Superior temporal gyrus (tissue), 1 donor: ENCODE measurements at regions not wholly inside any gene's neighbourhood (a gene's known extent, or its start where the extent isn't known, plus 50 kb on each side); places are given as distances from the start of the nearest gene placed in this dataset.
"Not testable (repeated sequence)": the region's sequence is repeated elsewhere in the genome, so short reads cannot be mapped to it uniquely, and the experiment has no call there.

ENCODE experiments used
- DNase-seq: peaks from one replicate; pipeline ENCODE4 v3.0.0-alpha.2; 2016; ENCODE audit errors: extremely low spot score

DNA sequence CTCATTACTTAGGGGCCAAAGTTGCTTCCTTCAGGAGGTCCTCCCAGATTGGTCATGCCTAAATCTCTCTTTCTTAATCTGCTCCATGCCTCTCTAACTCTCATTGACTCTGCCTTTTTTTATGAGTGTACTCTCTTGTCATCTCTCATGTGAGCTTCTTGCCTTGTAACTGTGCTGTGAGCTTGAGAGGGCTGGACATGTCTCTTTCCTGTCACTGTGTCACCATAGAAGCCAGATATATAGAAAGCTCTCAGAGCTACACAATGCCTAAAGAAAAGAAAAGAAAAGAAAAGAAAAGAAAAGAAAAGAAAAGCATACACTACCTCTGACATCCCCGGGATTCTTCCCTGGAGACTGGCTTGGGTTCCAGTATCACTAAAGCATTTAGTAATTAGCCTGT lies 161.5 kb upstream of the SKOR2 start:
- no peak for DNase-seq

- no peak for DNase-seq
Measured at GRCh38 chr18:47411159-47411558, 159.7 kb upstream of the SKOR2 start.

DNA sequence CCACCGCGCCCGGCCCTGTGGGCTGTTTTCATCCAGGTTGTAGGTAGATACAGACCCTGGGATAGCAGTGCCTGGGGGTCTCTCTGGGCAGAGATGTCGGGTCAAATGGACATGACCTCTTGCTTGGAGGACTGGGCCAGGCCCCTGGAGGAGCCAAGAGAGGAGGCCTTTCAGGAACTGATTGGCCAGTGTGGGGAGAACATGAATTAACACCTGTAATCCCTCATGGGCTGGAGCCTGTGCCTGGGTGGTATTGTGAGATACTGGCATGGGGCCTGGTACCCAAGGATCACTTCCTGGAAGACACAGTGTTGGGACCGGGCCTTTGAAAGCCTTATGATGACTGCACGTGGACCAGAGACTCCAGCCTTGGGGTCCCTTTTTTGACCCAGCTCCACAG lies 158.7 kb upstream of the SKOR2 start:
- no peak for DNase-seq

DNA sequence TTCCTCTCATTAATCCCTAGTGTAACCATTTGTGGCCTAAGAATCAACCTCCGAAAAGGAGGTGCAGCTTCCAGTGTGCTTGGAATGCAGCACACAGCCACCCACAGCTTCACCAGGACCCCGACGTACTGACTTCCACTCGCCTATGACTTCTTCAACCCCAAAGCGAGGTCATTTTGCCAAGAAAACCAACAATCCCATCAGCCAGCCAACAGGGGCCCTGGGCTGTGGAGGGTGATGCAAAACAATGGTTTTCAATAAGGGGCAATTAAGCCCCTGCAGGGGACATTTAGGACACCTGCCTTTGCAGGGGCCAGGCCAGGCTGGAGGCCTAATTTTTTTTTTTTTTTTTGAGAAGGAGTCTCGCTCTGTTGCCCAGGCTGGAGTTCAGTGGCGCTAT lies 158.1 kb upstream of the SKOR2 start:
- no peak for DNase-seq

- DNase-seq, result no peak
Measured at GRCh38 chr18:47407736-47408135, 156.3 kb upstream of the SKOR2 start.

GRCh38 chr18:47404845-47405244 lies 153.4 kb upstream of the SKOR2 start:
- DNase-seq, result no peak

- DNase-seq, result no peak
Measured at GRCh38 chr18:47403949-47404348, 152.5 kb upstream of the SKOR2 start.

- DNase-seq, result no peak
Measured at GRCh38 chr18:47403317-47403716, 151.9 kb upstream of the SKOR2 start.

GRCh38 chr18:47399475-47399874 lies 148.0 kb upstream of the SKOR2 start:
- DNase-seq, result no peak

DNA sequence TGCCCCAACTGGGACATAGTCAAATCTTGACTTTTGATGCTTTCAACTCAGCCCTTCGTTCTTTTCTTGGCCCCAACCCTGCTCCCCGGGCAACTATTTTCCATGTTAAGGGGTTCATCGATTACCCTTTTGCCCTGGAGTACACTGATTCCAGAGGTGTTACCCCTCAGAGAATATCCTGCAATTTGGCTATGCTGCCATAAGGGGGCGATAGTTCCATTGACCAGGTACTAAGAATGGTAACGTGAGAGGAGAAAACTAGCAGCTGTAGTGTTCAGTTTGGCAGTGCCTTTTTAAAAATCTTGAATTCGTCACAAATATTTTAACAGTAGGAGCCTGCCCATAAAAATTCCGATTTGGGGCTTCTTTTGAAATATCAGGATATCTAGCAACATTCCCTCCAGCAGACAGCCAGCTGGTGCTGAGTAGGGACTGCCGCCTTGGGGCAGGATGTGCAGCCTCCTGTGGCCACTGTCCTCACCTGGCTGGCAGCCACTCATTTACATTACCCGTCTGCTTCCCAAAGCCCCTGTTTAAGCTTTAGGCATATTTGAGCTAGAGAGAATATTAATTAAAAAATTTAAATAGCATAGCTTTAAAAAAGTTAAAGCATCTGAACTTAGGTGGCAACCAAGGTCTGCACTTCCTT lies 146.3 kb upstream of the SKOR2 start:
- no peak for DNase-seq

DNA sequence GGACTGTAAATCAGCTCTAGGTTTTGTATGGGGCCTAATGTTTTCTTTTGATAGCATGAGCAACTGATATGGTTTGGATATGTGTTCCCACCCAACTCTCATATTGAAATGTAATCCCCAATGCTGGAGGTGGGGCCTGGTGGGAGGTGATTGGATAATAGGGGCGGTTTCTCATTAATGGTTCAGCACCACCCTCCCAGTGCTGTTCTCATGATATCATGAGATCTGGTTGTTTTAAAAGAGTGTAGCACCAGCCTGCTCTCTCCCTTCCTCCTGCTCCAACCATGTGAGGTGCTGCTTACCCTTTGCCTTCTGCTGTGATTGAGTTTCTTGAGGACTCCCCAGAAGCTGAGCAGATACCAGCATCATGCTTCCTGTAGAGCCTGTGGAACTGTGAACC lies 140.2 kb upstream of the SKOR2 start:
- no peak for DNase-seq

GRCh38 chr18:47390410-47391024 lies 139.1 kb upstream of the SKOR2 start:
- DNase-seq, result no peak

DNA sequence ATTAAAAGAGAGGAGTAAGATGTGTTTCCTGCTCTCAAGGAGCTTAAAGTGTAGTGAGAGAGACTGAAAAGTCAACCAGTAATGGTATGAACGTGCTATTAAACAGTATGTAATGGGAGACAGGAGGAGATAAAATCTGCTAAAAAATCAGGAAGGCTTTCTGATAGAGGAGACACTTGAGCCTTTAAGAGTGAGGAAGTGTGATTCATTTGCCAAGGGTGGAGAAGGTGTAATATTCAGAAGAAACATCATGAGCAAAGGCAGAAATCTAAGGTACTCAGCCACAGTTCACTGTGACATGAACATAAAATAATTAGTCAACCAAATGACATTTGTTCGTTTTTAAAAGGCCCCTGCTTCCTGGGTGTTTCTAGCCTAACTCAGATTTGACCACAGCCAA lies 137.8 kb upstream of the SKOR2 start:
- no peak for DNase-seq

DNA sequence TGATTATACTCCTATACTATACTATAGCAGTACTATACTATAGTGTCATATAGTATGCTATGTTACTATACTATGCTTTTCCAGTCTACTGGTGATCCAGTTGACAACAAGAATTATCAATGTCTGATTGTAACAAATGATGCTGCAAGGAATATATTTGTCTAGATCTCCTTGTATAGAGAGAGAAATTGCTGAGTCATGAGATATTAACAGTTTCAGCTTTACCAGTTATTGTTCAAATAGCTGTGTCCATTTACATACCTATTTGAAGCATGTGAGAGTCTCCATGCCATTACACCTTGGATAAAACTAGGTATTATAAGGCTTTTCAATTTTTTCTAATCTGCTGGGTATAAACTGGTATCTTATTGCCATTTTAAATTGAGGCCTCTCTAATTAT lies 136.4 kb upstream of the SKOR2 start:
- DNase-seq, result no peak

- DNase-seq, result no peak
Measured at GRCh38 chr18:47383729-47384128, 132.3 kb upstream of the SKOR2 start.

DNA sequence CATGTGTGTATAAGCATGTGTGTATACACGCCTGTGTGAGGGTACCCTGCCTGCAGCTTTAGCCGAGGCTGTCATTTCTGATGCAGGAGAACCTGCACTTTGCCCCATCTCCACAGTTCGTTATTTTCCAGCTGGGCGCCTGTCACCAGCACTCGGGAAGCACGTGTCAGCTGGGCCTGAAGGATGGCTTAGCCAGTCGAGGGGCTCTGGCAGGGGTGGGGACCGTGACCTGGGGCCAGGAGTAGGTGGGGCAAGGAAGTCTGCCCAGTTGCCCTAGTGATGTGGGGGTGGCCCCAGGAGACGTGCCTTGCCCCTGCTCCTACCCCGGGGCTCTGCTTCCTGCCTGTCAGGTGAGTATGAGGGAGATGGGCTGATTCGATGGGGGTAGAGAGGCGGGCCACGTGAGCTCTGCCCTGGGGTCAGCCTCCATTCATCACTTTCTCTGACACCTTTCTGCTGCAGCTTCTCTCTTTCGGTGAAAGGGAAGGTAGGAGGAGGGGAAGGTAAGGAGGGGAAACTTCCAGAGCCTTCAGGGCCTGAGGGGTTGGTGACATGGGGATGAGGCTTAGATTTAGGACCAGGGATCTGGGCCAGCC lies 130.6 kb upstream of the SKOR2 start:
- DNase-seq, result no peak

- DNase-seq, result no peak
Measured at GRCh38 chr18:47380153-47380552, 128.7 kb upstream of the SKOR2 start.

GRCh38 chr18:47373465-47373864 lies 122.0 kb upstream of the SKOR2 start:
- no peak for DNase-seq

GRCh38 chr18:47370052-47370451 lies 118.6 kb upstream of the SKOR2 start:
- DNase-seq, result no peak

DNA sequence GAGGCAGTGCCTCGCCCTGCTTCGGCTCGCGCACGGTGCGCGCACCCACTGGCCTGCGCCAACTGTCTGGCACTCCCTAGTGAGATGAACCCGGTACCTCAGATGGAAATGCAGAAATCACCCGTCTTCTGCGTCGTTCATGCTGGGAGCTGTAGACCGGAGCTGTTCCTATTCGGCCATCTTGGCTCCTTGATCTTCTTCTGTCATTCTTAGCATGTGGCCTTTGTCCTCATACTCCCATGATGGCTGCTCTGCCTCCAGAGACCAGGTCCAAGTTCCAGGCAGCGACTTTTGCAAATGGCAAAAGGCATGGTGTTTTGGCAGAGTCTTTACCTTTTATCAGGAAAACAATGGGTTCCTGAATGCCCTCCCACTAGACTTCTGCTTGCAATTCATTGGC lies 102.6 kb upstream of the SKOR2 start:
- DNase-seq, result not testable (repeated sequence)

DNA sequence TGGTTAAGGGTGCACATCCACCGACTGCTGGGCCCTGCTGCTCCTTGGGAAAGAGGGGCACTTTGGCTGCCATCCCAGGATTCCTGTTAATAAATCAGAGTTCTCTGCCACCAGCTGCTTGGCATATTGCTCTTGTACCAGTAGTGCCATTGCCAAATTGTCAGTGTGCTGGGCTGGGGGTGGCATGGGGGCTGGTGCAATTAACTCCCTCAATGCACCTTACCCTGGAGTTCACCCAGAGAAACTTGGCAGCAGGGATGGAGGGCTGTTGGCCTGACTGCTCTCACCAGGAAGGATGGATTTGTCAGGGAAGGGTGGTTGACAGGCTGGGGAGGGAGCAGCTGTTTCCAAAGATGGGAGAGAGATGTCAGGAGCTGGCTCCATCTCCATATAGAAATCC lies 94.6 kb upstream of the SKOR2 start:
- no peak for DNase-seq

DNA sequence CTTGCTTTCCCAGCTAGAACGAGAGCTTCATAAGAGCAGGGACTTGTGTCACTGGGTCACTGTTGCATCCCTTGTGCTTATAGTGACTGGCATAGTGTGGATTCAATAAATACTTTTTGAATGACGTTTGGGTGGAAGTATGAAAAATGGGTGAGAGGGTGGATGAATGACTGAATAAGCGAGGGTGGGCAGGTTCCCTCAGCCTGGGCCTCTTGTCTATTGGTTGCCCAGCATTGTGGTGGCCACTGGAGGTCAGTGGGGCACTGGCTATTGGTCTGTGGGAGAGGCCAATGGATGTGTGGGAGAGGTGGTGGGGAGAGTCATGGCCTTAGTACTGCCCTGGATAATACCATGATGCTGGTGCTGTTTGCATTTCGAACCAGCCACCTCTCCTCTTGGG lies 93.8 kb upstream of the SKOR2 start:
- DNase-seq, result no peak

- DNase-seq, result no peak
Measured at GRCh38 chr18:47343291-47343690, 91.8 kb upstream of the SKOR2 start.

- DNase-seq, result no peak
Measured at GRCh38 chr18:47342566-47342965, 91.1 kb upstream of the SKOR2 start.
